GM18951 (cell line): ENCODE measurements at regions not wholly inside any gene's neighbourhood (a gene's known extent, or its start where the extent isn't known, plus 50 kb on each side); places are given as distances from the start of the nearest gene placed in this dataset.

Experiments
- POLR2A ChIP-seq: IDR thresholded peaks from 4 replicates; pipeline ENCODE4 v1.6.1; 2011; ENCODE audit warnings: mild to moderate bottlenecking; ENCODE audit not compliant: insufficient read length, insufficient read depth; ENCODE audit errors: extremely low read depth
- in situ Hi-C: fragments of 300-500 bp; cut with MboI; formaldehyde crosslinking; loops from one replicate; pipeline ENCODE4 v1.12.0; 2022; ENCODE audit warnings: low sequenced_read_pairs, mixed read lengths, inconsistent platforms; ENCODE audit not compliant: unreplicated experiment

GRCh38 chr6:6764764-6765434 lies 176.4 kb downstream of the LY86 start:
- TF ChIP-seq POLR2A, result no peak
- in situ Hi-C loops, result no loop called here

GRCh38 chr6:6766230-6766905 lies 177.8 kb downstream of the LY86 start:
- no peak for TF ChIP-seq POLR2A
- in situ Hi-C loops, result no loop called here

GRCh38 chr6:6769466-6769865 lies 180.9 kb downstream of the LY86 start:
- no peak for TF ChIP-seq POLR2A
- in situ Hi-C loops, result no loop called here

GRCh38 chr6:6771224-6771945 lies 182.9 kb downstream of the LY86 start:
- in situ Hi-C loops, result no loop called here
- TF ChIP-seq POLR2A, result no peak

GRCh38 chr6:6771964-6772363 lies 183.4 kb downstream of the LY86 start:
- no peak for TF ChIP-seq POLR2A
- in situ Hi-C loops, result no loop called here

- no peak for TF ChIP-seq POLR2A
- in situ Hi-C loops, result no loop called here
These were observed 184.2 kb downstream of the LY86 start for GRCh38 chr6:6772751-6773150.

GRCh38 chr6:6775074-6775473 lies 186.6 kb downstream of the LY86 start:
- in situ Hi-C loops, result no loop called here
- no peak for TF ChIP-seq POLR2A

GRCh38 chr6:6780231-6780630 lies 191.7 kb downstream of the LY86 start:
- TF ChIP-seq POLR2A, result no peak
- in situ Hi-C loops, result no loop called here

- in situ Hi-C loops, result no loop called here
- no peak for TF ChIP-seq POLR2A
These were observed 192.8 kb downstream of the LY86 start for GRCh38 chr6:6781172-6781872.

- in situ Hi-C loops, result no loop called here
These were observed 193.3 kb downstream of the LY86 start for GRCh38 chr6:6781873-6782227.

GRCh38 chr6:6783721-6784120 lies 195.2 kb downstream of the LY86 start:
- in situ Hi-C loops, result no loop called here
- no peak for TF ChIP-seq POLR2A

More at GRCh38 chr6:6781873-6782227, 193.3 kb downstream of the LY86 start:
- TF ChIP-seq POLR2A, result no peak

- in situ Hi-C loops, result no loop called here
- TF ChIP-seq POLR2A, result no peak
These were observed 196.1 kb downstream of the LY86 start for GRCh38 chr6:6784514-6785162.

- in situ Hi-C loops, result no loop called here
- no peak for TF ChIP-seq POLR2A
These were observed 196.6 kb downstream of the LY86 start for GRCh38 chr6:6785163-6785521.
